HG02623 (cell line): ENCODE measurements at regions not wholly inside any gene's neighbourhood (a gene's known extent, or its start where the extent isn't known, plus 50 kb on each side); places are given as distances from the start of the nearest gene placed in this dataset.

Experiments used
- ATAC-seq: cut with Tn5 transposase; IDR thresholded peaks from one replicate; pipeline ENCODE4 v1.9.1; 2021; ENCODE audit warnings: moderate library complexity; ENCODE audit not compliant: unreplicated experiment

GRCh38 chr12:46473634-46474329 lies 101.2 kb upstream of the SLC38A2 start:
- ATAC-seq: peak; percentile 79

GRCh38 chr12:46472893-46473633 lies 100.5 kb upstream of the SLC38A2 start:
- ATAC-seq: no peak

GRCh38 chr12:46472144-46472705 lies 99.7 kb upstream of the SLC38A2 start:
- ATAC-seq: no peak

GRCh38 chr12:46471404-46471803 lies 98.8 kb upstream of the SLC38A2 start:
- no peak for ATAC-seq

GRCh38 chr12:46470975-46471374 lies 98.4 kb upstream of the SLC38A2 start:
- ATAC-seq: no peak

- ATAC-seq: peak; percentile 58
Observed at GRCh38 chr12:46470036-46470627, 97.6 kb upstream of the SLC38A2 start.

GRCh38 chr12:46468813-46469212 lies 96.2 kb upstream of the SLC38A2 start:
- no peak for ATAC-seq

- no peak for ATAC-seq
Observed at GRCh38 chr12:46468160-46468559, 95.6 kb upstream of the SLC38A2 start.

GRCh38 chr12:46465307-46465706 lies 92.7 kb upstream of the SLC38A2 start:
- no peak for ATAC-seq

- no peak for ATAC-seq
Observed at GRCh38 chr12:46464863-46465262, 92.3 kb upstream of the SLC38A2 start.

- no peak for ATAC-seq
Observed at GRCh38 chr12:46462641-46463355, 90.2 kb upstream of the SLC38A2 start.

- no peak for ATAC-seq
Observed at GRCh38 chr12:46461907-46462640, 89.5 kb upstream of the SLC38A2 start.

- no peak for ATAC-seq
Observed at GRCh38 chr12:46461459-46461858, 88.9 kb upstream of the SLC38A2 start.

- no peak for ATAC-seq
Observed at GRCh38 chr12:46460682-46461210, 88.2 kb upstream of the SLC38A2 start.

- ATAC-seq: peak; percentile 47
Observed at GRCh38 chr12:46459861-46460545, 87.4 kb upstream of the SLC38A2 start.

- ATAC-seq: no peak
Observed at GRCh38 chr12:46459111-46459510, 86.5 kb upstream of the SLC38A2 start.

- no peak for ATAC-seq
Observed at GRCh38 chr12:46458500-46459102, 86.0 kb upstream of the SLC38A2 start.

GRCh38 chr12:46457958-46458357 lies 85.4 kb upstream of the SLC38A2 start:
- no peak for ATAC-seq
